GM06990 (cell line): ENCODE measurements at regions not wholly inside any gene's neighbourhood (a gene's known extent, or its start where the extent isn't known, plus 50 kb on each side); places are given as distances from the start of the nearest gene placed in this dataset.

Experiments
- DNase-seq: peaks from one replicate; pipeline ENCODE4 v3.0.0-alpha.2; 2011; ENCODE audit not compliant: insufficient read length; ENCODE audit errors: extremely low read depth
- H3K27me3 ChIP-seq: replicated peaks from 2 replicates; pipeline ENCODE4 v1.6.0; 2011; ENCODE audit warnings: low read length; ENCODE audit not compliant: control insufficient read depth, insufficient read depth
- H3K36me3 ChIP-seq: 2 replicates; pipeline ENCODE4 v1.5.1; 2011; ENCODE audit warnings: low read length; ENCODE audit not compliant: control insufficient read depth, insufficient read depth
- H3K4me3 ChIP-seq: replicated peaks from 2 replicates; pipeline ENCODE4 v1.5.1; 2011; ENCODE audit warnings: low read depth, mild to moderate bottlenecking, control low read depth, low read length
- TF ChIP-seq, protein P1 (sequence below): IDR thresholded peaks from 2 replicates; pipeline ENCODE4 v1.5.1; 2011; ENCODE audit warnings: low read length, control low read depth, mild to moderate bottlenecking, inconsistent platforms; ENCODE audit not compliant: insufficient read depth, poor library complexity, severe bottlenecking

DNA sequence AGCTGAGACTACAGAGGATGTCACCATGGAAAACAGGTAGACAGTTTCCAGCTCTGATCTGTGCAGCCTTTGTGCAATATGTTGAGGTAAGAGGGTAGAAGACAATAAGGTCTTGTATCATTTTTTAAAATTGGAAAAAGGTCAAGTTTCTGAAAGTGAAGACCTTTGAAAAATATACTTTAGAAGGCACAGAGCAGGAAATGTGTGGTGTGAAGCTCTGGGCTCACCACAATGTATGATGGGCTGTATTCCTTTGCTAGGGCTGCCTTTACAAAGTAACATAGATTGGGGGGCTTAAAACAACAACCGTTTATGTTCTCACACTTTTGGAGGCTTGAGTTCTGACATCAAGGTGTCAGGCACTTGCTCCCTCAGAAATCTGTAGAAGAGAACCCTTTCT lies 514.3 kb upstream of the JARID2 start:
- no peaks in the 10 kb centered on the region for H3K27me3 ChIP-seq
- H3K36me3 ChIP-seq = no peaks in the 10 kb centered on the region
- no peak for DNase-seq
- TF ChIP-seq, protein P1, sequence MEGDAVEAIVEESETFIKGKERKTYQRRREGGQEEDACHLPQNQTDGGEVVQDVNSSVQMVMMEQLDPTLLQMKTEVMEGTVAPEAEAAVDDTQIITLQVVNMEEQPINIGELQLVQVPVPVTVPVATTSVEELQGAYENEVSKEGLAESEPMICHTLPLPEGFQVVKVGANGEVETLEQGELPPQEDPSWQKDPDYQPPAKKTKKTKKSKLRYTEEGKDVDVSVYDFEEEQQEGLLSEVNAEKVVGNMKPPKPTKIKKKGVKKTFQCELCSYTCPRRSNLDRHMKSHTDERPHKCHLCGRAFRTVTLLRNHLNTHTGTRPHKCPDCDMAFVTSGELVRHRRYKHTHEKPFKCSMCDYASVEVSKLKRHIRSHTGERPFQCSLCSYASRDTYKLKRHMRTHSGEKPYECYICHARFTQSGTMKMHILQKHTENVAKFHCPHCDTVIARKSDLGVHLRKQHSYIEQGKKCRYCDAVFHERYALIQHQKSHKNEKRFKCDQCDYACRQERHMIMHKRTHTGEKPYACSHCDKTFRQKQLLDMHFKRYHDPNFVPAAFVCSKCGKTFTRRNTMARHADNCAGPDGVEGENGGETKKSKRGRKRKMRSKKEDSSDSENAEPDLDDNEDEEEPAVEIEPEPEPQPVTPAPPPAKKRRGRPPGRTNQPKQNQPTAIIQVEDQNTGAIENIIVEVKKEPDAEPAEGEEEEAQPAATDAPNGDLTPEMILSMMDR = no peak
- no peak overlapping the region for H3K4me3 ChIP-seq

DNA sequence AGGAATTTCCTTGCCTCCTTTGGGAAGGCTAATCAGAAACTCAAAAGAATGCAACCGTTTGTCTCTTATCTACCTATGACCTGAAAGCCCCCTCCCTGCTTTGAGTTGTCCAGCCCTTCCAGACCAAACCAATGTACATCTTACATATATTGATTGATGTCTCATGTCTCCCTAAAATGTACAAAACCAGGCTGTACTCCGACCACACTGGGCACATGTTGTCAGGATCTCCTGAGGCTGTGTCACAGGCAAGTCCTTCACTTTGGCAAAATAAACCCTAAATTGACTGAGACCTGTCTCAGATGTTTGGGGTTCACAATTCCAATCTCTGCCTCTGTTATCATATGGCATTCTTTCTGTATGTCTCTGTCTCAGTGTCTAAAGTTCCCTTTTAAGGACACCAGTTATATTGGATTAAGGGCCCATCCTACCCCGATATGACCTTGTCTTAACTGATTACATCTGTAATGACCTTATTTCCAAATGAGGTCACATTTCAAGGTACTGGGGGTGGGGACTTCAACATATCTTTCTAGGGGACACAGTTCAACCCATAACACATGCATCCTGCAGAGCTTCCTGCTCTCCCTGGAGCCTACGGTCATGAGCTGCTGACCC lies 513.5 kb upstream of the JARID2 start:
- Histone ChIP-seq H3K27me3 (no peaks in the 10 kb centered on the region), H3K36me3 (no peaks in the 10 kb centered on the region), H3K4me3 (no peak overlapping the region)
- TF ChIP-seq, protein P1 = no peak
- no peak for DNase-seq

DNA sequence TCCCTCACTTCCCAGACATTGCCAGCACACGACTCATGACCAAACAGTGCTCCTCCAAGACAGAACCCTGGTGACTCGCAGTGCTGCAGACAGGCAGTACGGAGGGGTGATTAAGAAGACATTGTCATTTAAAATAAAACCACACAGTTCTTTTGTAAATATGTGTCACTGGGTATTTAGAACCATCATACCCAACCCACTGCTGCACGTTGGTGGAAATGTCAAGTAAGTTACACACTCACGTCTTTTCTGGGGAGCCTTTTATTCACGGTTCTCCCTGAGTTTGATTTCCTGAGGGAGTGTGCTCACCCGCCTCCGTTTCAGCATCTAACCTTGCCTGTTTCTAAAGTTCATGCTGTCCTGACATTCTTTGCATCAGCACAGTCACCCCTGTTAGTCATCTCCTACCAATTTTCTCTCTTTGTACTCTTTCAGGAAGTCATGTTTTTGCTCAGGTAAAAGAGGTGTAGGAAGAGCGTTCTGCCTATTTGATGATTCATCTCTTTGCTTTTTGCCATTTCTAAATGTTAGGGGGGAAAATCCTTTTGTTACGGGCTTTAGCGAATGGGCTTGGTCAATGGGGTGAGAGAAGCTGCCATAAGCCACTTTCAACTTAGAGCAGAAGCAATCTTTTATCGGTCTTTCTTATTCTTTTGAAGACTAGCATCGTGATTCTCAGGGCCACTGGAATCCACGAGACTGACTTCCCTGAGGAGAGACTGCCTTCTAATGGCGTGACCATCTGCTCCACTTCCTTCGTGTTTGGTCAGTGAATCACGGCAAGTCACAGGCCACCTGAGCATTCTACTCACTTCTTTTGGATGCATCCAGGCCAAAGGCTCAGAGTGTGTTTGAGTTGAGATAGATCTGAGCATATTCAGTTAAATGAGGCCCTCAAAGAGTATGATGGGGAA lies 512.8 kb upstream of the JARID2 start:
- H3K27me3 ChIP-seq = no peaks in the 10 kb centered on the region
- DNase-seq = no peak
- H3K4me3 ChIP-seq = no peak overlapping the region
- TF ChIP-seq, protein P1 = no peak
- H3K36me3 ChIP-seq = no peaks in the 10 kb centered on the region

DNA sequence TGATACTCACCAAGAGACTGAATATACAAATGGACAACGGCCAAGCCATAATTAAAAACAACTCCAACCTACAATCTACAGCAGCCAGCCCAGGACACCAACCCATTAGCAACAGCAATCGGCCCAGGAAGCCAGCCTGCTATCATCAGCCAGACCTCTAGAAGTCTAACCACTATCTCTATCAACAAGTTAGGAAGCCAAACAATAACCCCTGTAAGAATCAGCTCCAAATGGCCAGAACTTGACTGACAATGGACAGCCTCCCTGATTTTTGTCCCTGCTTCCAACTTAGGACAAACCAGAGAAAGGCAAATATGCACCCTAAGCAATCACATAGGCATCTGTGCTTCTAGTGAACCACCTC lies 511.8 kb upstream of the JARID2 start:
- no peaks in the 10 kb centered on the region for H3K36me3 ChIP-seq
- DNase-seq = no peak
- TF ChIP-seq, protein P1 = no peak

DNA sequence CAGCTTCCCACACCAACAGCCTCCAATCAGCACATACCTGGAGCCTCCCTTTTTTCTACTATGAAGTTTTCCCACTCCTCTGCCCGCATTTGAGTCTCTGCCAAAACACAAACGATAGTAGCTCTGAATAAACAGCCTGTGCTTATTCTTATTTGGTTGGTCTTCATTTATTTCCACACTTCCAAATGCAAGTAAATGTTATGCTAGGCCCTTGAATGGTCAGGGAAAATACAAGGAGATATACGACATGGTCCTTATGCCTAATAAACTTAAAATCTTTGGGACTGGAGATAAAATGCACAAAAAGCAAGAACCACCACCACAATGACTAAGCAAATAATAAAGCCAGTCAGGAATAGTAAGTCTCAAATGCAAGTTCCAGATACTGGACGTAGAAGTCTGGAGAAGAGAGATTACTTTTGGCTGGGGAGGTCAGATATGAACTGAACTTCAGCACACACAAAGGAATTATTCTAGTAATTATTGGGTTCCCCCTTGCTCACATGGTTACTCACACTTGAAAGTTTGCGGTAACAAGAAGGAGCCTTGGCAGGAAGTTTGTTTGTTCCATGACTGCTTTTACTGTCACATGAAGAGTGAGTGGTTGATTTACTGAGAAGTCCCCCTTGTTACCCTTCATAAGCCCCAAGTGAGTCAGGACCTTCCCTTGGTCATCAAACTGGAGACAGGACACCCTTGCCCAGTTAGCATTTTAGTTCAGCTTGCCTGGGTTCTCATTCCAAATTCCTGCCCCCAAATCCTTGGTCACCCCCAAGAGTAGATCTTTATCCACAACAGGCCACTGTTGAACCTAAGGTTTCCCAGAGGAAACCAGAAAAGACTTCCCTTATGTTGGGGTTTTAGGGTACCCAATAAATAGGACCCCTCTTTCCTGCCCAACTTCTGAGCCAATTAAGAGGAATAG lies 511.2 kb upstream of the JARID2 start:
- peak; percentile 49 for DNase-seq
- no peaks in the 10 kb centered on the region for H3K27me3 ChIP-seq
- H3K4me3 ChIP-seq = no peak overlapping the region

More for the DNA sequence above, 511.8 kb upstream of the JARID2 start:
- Histone ChIP-seq H3K4me3 (no peak overlapping the region), H3K27me3 (no peaks in the 10 kb centered on the region)

More for the DNA sequence above, 511.2 kb upstream of the JARID2 start:
- TF ChIP-seq, protein P1 = no peak
- H3K36me3 ChIP-seq = no peaks in the 10 kb centered on the region
